HepG2 (cell line): ENCODE measurements at regions not wholly inside any gene's neighbourhood (a gene's known extent, or its start where the extent isn't known, plus 50 kb on each side); places are given as distances from the start of the nearest gene placed in this dataset.

ENCODE experiments used
- TBX2 ChIP-seq: sonication (generic); formaldehyde crosslinking; IDR thresholded peaks from 2 replicates; pipeline ENCODE4 v1.5.0; 2020; ENCODE audit warnings: missing genetic modification reagents, mild to moderate bottlenecking, borderline replicate concordance
- TF ChIP-seq, protein P1 (sequence below): IDR thresholded peaks from 2 replicates; pipeline ENCODE4 v1.6.1; 2016; ENCODE audit warnings: low read depth, missing genetic modification reagents, missing compliant biosample characterization

DNA sequence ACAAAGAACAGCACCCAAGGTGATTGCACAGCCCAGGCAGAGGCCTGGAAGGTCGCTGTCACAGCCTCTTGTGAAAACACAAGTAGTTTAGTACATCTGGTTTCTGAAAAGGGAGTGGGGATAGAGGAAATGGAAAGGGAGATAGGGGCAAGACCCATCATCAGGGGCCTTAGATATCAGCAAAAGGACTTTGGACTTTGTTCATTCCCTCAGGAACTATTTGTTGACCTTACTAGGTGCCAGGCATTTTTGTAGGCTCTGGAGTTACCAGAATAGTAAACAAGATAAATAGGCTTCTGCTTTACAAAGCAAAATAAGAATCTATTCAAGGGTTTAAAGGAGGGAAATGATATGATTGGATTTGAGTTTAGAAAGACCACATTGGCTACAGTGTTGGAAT, 199.4 kb upstream of the CDKN3 start:
- TF ChIP-seq, protein P1, sequence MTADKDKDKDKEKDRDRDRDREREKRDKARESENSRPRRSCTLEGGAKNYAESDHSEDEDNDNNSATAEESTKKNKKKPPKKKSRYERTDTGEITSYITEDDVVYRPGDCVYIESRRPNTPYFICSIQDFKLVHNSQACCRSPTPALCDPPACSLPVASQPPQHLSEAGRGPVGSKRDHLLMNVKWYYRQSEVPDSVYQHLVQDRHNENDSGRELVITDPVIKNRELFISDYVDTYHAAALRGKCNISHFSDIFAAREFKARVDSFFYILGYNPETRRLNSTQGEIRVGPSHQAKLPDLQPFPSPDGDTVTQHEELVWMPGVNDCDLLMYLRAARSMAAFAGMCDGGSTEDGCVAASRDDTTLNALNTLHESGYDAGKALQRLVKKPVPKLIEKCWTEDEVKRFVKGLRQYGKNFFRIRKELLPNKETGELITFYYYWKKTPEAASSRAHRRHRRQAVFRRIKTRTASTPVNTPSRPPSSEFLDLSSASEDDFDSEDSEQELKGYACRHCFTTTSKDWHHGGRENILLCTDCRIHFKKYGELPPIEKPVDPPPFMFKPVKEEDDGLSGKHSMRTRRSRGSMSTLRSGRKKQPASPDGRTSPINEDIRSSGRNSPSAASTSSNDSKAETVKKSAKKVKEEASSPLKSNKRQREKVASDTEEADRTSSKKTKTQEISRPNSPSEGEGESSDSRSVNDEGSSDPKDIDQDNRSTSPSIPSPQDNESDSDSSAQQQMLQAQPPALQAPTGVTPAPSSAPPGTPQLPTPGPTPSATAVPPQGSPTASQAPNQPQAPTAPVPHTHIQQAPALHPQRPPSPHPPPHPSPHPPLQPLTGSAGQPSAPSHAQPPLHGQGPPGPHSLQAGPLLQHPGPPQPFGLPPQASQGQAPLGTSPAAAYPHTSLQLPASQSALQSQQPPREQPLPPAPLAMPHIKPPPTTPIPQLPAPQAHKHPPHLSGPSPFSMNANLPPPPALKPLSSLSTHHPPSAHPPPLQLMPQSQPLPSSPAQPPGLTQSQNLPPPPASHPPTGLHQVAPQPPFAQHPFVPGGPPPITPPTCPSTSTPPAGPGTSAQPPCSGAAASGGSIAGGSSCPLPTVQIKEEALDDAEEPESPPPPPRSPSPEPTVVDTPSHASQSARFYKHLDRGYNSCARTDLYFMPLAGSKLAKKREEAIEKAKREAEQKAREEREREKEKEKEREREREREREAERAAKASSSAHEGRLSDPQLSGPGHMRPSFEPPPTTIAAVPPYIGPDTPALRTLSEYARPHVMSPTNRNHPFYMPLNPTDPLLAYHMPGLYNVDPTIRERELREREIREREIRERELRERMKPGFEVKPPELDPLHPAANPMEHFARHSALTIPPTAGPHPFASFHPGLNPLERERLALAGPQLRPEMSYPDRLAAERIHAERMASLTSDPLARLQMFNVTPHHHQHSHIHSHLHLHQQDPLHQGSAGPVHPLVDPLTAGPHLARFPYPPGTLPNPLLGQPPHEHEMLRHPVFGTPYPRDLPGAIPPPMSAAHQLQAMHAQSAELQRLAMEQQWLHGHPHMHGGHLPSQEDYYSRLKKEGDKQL, result no peak
- TF ChIP-seq TBX2 (CRISPR knock-in tag), result 0 out of 2 replicates have a peak, but pooled peaks have one; percentile 15
